A549 (cell line): ENCODE measurements at regions not wholly inside any gene's neighbourhood (a gene's known extent, or its start where the extent isn't known, plus 50 kb on each side); places are given as distances from the start of the nearest gene placed in this dataset.

ENCODE experiments used
- ATAC-seq, 2 experiments: fragments of 200-7000 bp in 1 of 2; fragments of >200 bp in 1 of 2; cut with Nextera tagmentation in 1 of 2; cut with Tn5 transposase in 1 of 2; 3 replicates each; pipeline versions ENCODE4 v1.8.0 to v1.9.1; 2018 to 2020; ENCODE audit warnings: mild to moderate bottlenecking in 1 of 2, moderate library complexity in 1 of 2
- CTCF ChIA-PET: fragments of 300-600 bp; sonication (Branson Sonifier 250); formaldehyde crosslinking; extraction: SDS; loops from one replicate; lab custom pipeline; 2021; ENCODE audit warnings: antibody characterized with exemption, inconsistent platforms; lab: Yijun Ruan, JAX
- POLR2A ChIA-PET: fragments of 350-600 bp; formaldehyde crosslinking; extraction: SDS; loops from one replicate; lab custom pipeline; 2021; ENCODE audit warnings: antibody characterized with exemption, inconsistent platforms; lab: Yijun Ruan, JAX
- DNase-seq, 2 experiments: peaks; one replicate each; pipeline versions ENCODE4 v3.0.0 to v3.0.0-alpha.2; 2011 to 2016; ENCODE audit warnings: low read depth in 1 of 2, low spot score in 1 of 2
- FAIRE-seq: peaks from 2 replicates; lab custom pipeline; 2011; peaks lifted over from hg19 to GRCh38; lab: Jason Lieb, UNC
- H3K27ac ChIP-seq, 2 experiments: fragments of >200 bp; sonication (Bioruptor Twin); formaldehyde crosslinking; 3 replicates each; pipeline ENCODE4 v1.5.1; 2016 to 2017
- H3K4me1 ChIP-seq: fragments of >200 bp; sonication (Bioruptor Twin); formaldehyde crosslinking; 3 replicates; pipeline ENCODE4 v1.6.1; 2016
- H3K4me2 ChIP-seq: fragments of >200 bp; sonication (Bioruptor Twin); formaldehyde crosslinking; 3 replicates; pipeline ENCODE4 v1.6.1; 2016
- H3K4me3 ChIP-seq: fragments of >200 bp; sonication (Bioruptor Twin); formaldehyde crosslinking; 3 replicates; pipeline ENCODE4 v1.5.1; 2016
- H3K9me3 ChIP-seq: fragments of >200 bp; sonication (Bioruptor Twin); formaldehyde crosslinking; 3 replicates; pipeline ENCODE4 v1.6.1; 2016
- BHLHE40 ChIP-seq: IDR thresholded peaks from 2 replicates; pipeline ENCODE4 v1.6.1; 2012; ENCODE audit warnings: low read depth, low read length, inconsistent platforms
- CHD2 ChIP-seq: fragments of 150-350 bp; IDR thresholded peaks from 2 replicates; pipeline ENCODE4 v1.6.1; 2014; ENCODE audit warnings: low read length; ENCODE audit not compliant: partially characterized antibody
- EHF ChIP-seq: fragments of 250-450 bp; sonication (Bioruptor Pico); IDR thresholded peaks from 2 replicates; pipeline ENCODE4 v1.5.0; 2020; ENCODE audit warnings: mild to moderate bottlenecking
- EHMT2 ChIP-seq: fragments of 200-600 bp; sonication (generic); IDR thresholded peaks from 2 replicates; pipeline ENCODE4 v1.6.1; 2016; ENCODE audit warnings: antibody characterized with exemption, low read depth, mild to moderate bottlenecking, moderate library complexity
- ESRRA ChIP-seq: fragments of 150-350 bp; IDR thresholded peaks from 2 replicates; pipeline ENCODE4 v1.6.1; 2014; ENCODE audit warnings: mild to moderate bottlenecking, low read length, borderline replicate concordance
- FOSB ChIP-seq: fragments of 250-450 bp; sonication (Bioruptor Pico); IDR thresholded peaks from 2 replicates; pipeline ENCODE4 v1.5.0; 2020; ENCODE audit warnings: mild to moderate bottlenecking, moderate library complexity
- FOSL2 ChIP-seq, 2 experiments: fragments of 450-650 bp in 1 of 2; fragments of >200 bp in 1 of 2; sonication (Bioruptor Twin) in 1 of 2; formaldehyde crosslinking; IDR thresholded peaks; 2 replicates each; pipeline versions ENCODE4 v1.5.0 to v1.6.1; 2016 to 2020; ENCODE audit warnings: mild to moderate bottlenecking in 1 of 2, moderate library complexity in 1 of 2
- FOXS1 ChIP-seq: fragments of 250-450 bp; sonication (Bioruptor Pico); IDR thresholded peaks from 2 replicates; pipeline ENCODE4 v1.5.0; 2020; ENCODE audit warnings: mild to moderate bottlenecking, moderate library complexity
- GATA3 ChIP-seq: IDR thresholded peaks from 2 replicates; pipeline ENCODE4 v1.6.1; 2012; ENCODE audit warnings: borderline replicate concordance
- HEYL ChIP-seq: fragments of 250-450 bp; sonication (Bioruptor Pico); IDR thresholded peaks from 2 replicates; pipeline ENCODE4 v1.8.0; 2021; ENCODE audit warnings: mild to moderate bottlenecking, moderate library complexity
- HOXA7 ChIP-seq: fragments of 250-450 bp; sonication (Bioruptor Pico); IDR thresholded peaks from 2 replicates; pipeline ENCODE4 v1.5.0; 2020; ENCODE audit warnings: mild to moderate bottlenecking, moderate library complexity
- JUN ChIP-seq, 2 experiments: fragments of >200 bp; sonication (Bioruptor Twin); formaldehyde crosslinking; IDR thresholded peaks; 2 replicates in 1 of 2; 3 replicates in 1 of 2; pipeline ENCODE4 v1.6.1; 2016 to 2017
- JUNB ChIP-seq: fragments of >200 bp; sonication (Bioruptor Twin); formaldehyde crosslinking; IDR thresholded peaks from 2 replicates; pipeline ENCODE4 v1.6.1; 2016
- KDM5A ChIP-seq: fragments of 200-600 bp; sonication (generic); IDR thresholded peaks from 2 replicates; pipeline ENCODE4 v1.6.1; 2016; ENCODE audit warnings: antibody characterized with exemption, mild to moderate bottlenecking
- MAZ ChIP-seq: fragments of 150-350 bp; IDR thresholded peaks from 2 replicates; pipeline ENCODE4 v1.6.1; 2014; ENCODE audit warnings: antibody characterized with exemption, low read depth, low read length, borderline replicate concordance
- MYC ChIP-seq: IDR thresholded peaks from 2 replicates; pipeline ENCODE4 v1.6.1; 2012; ENCODE audit warnings: mild to moderate bottlenecking, inconsistent platforms, low read length, improper control_type of control experiment, borderline replicate concordance
- NFE2L2 ChIP-seq: fragments of 150-350 bp; conservative IDR thresholded peaks from 2 replicates; pipeline ENCODE4 v1.6.1; 2014; ENCODE audit warnings: low read length
- NR3C1 ChIP-seq: fragments of >200 bp; sonication (Bioruptor Twin); formaldehyde crosslinking; IDR thresholded peaks from 3 replicates; pipeline ENCODE4 v1.6.1; 2017
- PHF8 ChIP-seq: fragments of 200-600 bp; sonication (generic); IDR thresholded peaks from 2 replicates; pipeline ENCODE4 v1.6.1; 2016; ENCODE audit warnings: low read depth, mild to moderate bottlenecking, antibody characterized with exemption, moderate library complexity, borderline replicate concordance
- RARB ChIP-seq: fragments of 250-450 bp; sonication (Bioruptor Pico); IDR thresholded peaks from 2 replicates; pipeline ENCODE4 v1.8.0; 2021; ENCODE audit warnings: mild to moderate bottlenecking, moderate library complexity
- RCOR1 ChIP-seq: fragments of 150-350 bp; IDR thresholded peaks from 2 replicates; pipeline ENCODE4 v1.6.1; 2014; ENCODE audit warnings: antibody characterized with exemption, low read length, low read depth
- TFCP2L1 ChIP-seq: fragments of 250-450 bp; sonication (Bioruptor Pico); IDR thresholded peaks from 2 replicates; pipeline ENCODE4 v1.5.0; 2021; ENCODE audit warnings: mild to moderate bottlenecking
- ZC3H11A ChIP-seq: fragments of 450-650 bp; IDR thresholded peaks from 2 replicates; pipeline ENCODE4 v1.6.1; 2014; ENCODE audit warnings: antibody characterized with exemption, mild to moderate bottlenecking
- ZFP36 ChIP-seq: fragments of 450-650 bp; IDR thresholded peaks from 2 replicates; pipeline ENCODE4 v1.6.1; 2014; ENCODE audit warnings: borderline replicate concordance; ENCODE audit not compliant: partially characterized antibody
- ZNF302 ChIP-seq: fragments of 250-450 bp; sonication (Bioruptor Pico); IDR thresholded peaks from 2 replicates; pipeline ENCODE4 v1.9.0; 2021; ENCODE audit warnings: inconsistent platforms, mild to moderate bottlenecking, moderate library complexity
- ZSCAN20 ChIP-seq: fragments of 250-450 bp; sonication (Bioruptor Pico); IDR thresholded peaks from 2 replicates; pipeline ENCODE4 v1.8.0; 2022; ENCODE audit warnings: mild to moderate bottlenecking, moderate library complexity
- WGBS: methylation state at CpG from one replicate; pipeline ENCODE4 v1.1.6; 2017; ENCODE audit errors: missing lambda C conversion rate; 5-methylcytosine and 5-hydroxymethylcytosine counted together
- TF ChIP-seq, protein P1 (sequence below): fragments of 250-450 bp; sonication (Bioruptor Pico); IDR thresholded peaks from 2 replicates; pipeline ENCODE4 v1.5.0; 2020; ENCODE audit warnings: low read depth, mild to moderate bottlenecking, moderate library complexity
- TF ChIP-seq, protein P2 (sequence below): fragments of 150-350 bp; IDR thresholded peaks from 2 replicates; pipeline ENCODE4 v1.6.1; 2014; ENCODE audit warnings: low read depth, mild to moderate bottlenecking, low read length

DNA sequence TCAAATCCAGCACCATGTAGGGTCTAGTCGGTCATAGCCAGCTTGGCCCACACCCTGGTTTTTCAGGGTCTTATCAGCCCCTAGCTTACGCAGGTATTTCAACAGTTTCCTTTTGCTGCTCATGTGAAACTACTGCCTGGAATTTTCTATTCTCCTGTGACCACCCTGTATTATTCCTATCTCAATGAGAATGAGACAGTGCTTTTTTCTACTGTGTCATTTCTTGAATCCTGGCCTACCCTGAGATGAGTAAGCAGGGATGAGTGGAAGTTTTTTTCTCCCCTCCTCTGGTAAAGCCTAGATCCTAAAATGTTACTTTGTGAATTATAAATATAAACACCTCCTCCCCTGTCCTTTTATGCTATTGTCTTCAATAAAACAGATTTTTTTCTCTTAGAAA, 62.7 kb upstream of the ARID2 start:
- POLR2A ChIA-PET, result no interaction called here

DNA sequence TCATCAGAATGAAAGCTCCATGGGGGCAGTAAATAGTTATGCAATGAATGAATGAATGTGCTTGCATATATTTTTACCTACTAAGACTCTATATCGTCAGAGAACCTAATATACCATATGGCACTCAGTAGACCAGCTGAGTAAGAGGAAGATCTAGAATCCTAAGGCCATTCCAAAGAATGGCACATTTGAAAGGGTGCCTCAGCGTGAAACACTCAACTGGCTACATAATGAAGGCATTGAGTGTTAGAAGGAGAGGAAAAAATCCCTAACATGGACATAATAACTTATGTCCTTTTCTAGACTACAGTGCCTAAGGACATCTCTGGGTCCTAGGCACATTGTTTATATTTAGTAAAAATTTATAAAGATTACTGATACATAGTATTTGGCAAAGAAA, 61.7 kb upstream of the ARID2 start:
- Histone ChIP-seq H3K27ac (no peak overlapping the region), H3K4me3 (no peak overlapping the region), H3K9me3 (no peaks in the 10 kb centered on the region; the same call in 2 of the 3 replicates), H3K4me2 (no peak overlapping the region), H3K4me1 (no peaks in the 10 kb centered on the region)
- ChIA-PET CTCF (interaction anchor here (0.6 kb wide), 1 partner anchor 35 kb away, joined by 4 read pairs; no protein-coding TSS in a partner anchor), POLR2A (no interaction called here)
- FAIRE-seq (no peak), ATAC-seq (no peak), DNase-seq (no peak)
- WGBS, result 15% methylated on average over 2 of the region's 2 CpGs
- TF ChIP-seq CHD2 (no peak), FOXS1 (CRISPR knock-in tag) (no peak), RCOR1 (no peak), MAZ (no peak)
- TF ChIP-seq, protein P1, sequence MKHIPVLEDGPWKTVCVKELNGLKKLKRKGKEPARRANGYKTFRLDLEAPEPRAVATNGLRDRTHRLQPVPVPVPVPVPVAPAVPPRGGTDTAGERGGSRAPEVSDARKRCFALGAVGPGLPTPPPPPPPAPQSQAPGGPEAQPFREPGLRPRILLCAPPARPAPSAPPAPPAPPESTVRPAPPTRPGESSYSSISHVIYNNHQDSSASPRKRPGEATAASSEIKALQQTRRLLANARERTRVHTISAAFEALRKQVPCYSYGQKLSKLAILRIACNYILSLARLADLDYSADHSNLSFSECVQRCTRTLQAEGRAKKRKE (CRISPR knock-in tag), result no peak

More for the DNA sequence above, 62.7 kb upstream of the ARID2 start:
- 66% methylated on average over 2 of the region's 2 CpGs for WGBS
- no peak for ATAC-seq
- no peak for FAIRE-seq
- CTCF ChIA-PET, result interaction anchor here (0.9 kb wide), 1 partner anchor 10 kb away, joined by 3 read pairs; no protein-coding TSS in a partner anchor
- H3K4me3 ChIP-seq, result no peak overlapping the region
- TF ChIP-seq EHMT2, result no peak
- TF ChIP-seq JUN (IDR thresholded peaks at IDR 0.05), result no peak
- TF ChIP-seq ESRRA, result no peak
- TF ChIP-seq MYC, result no peak
- no peak for TF ChIP-seq HOXA7 (CRISPR knock-in tag)
- TF ChIP-seq ZC3H11A, result no peak
- no peak for TF ChIP-seq FOSL2 (IDR thresholded peaks at IDR 0.05)
- no peak for TF ChIP-seq FOSL2 (CRISPR knock-in tag; IDR thresholded peaks at IDR 0.05)
- TF ChIP-seq, protein P1 (CRISPR knock-in tag), result no peak
- no peak for TF ChIP-seq FOSB (CRISPR knock-in tag)
- no peak for TF ChIP-seq ZFP36
- no peak for TF ChIP-seq EHF (CRISPR knock-in tag)
- no peaks in the 10 kb centered on the region; the same call in 2 of the 3 replicates for H3K9me3 ChIP-seq
- no peak for DNase-seq
- no peak overlapping the region for H3K27ac ChIP-seq
- no peaks in the 10 kb centered on the region for H3K4me1 ChIP-seq
- H3K4me2 ChIP-seq, result no peak overlapping the region

DNA sequence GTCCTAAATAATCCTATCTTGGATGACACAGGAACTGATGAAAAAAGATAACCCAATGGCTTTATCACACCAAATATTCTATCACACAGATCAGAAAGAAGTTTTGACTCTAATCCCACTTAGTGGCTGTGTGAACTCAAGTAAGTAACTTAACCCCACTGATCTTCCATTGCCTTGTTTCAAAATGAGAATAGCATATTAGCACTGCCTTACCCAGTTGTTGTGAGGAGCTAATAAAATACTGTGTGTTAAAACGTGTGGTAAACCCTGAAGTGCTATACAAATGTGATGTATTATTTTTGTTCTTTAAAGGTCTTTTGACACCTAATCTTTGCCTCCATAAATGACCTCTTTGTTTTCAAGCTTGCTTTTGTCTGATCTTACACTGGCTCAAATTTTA, 60.9 kb upstream of the ARID2 start:
- Histone ChIP-seq H3K27ac (no peak overlapping the region), H3K4me2 (no peak overlapping the region), H3K4me1 (no peaks in the 10 kb centered on the region), H3K4me3 (no peak overlapping the region), H3K9me3 (no peaks in the 10 kb centered on the region; the same call in 2 of the 3 replicates)
- ATAC-seq, result no peak
- no peak for DNase-seq
- 0% methylated on average over 1 of the region's 1 CpG for WGBS
- ChIA-PET CTCF (interaction anchor here (0.6 kb wide), 1 partner anchor 35 kb away, joined by 4 read pairs; no protein-coding TSS in a partner anchor), POLR2A (no interaction called here)
- no peak for FAIRE-seq
- TF ChIP-seq ZNF302, result no peak
- no peak for TF ChIP-seq BHLHE40
- no peak for TF ChIP-seq RARB
- TF ChIP-seq JUNB, result no peak
- no peak for TF ChIP-seq ZSCAN20
- TF ChIP-seq HEYL (CRISPR knock-in tag), result no peak
- no peak for TF ChIP-seq KDM5A
- no peak for TF ChIP-seq GATA3
- no peak for TF ChIP-seq TFCP2L1
- TF ChIP-seq, protein P1 (CRISPR knock-in tag), result no peak
- no peak for TF ChIP-seq JUN (IDR thresholded peaks at IDR 0.05)
- no peak for TF ChIP-seq MYC
- no peak for TF ChIP-seq PHF8
- TF ChIP-seq NR3C1, result no peak
- TF ChIP-seq, protein P2, sequence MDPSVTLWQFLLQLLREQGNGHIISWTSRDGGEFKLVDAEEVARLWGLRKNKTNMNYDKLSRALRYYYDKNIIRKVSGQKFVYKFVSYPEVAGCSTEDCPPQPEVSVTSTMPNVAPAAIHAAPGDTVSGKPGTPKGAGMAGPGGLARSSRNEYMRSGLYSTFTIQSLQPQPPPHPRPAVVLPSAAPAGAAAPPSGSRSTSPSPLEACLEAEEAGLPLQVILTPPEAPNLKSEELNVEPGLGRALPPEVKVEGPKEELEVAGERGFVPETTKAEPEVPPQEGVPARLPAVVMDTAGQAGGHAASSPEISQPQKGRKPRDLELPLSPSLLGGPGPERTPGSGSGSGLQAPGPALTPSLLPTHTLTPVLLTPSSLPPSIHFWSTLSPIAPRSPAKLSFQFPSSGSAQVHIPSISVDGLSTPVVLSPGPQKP, result no peak
- no peak for TF ChIP-seq NFE2L2
